ENCODE measurements at regions not wholly inside any gene's neighbourhood (a gene's known extent, or its start where the extent isn't known, plus 50 kb on each side); places are given as distances from the start of the nearest gene placed in this dataset.

DNA sequence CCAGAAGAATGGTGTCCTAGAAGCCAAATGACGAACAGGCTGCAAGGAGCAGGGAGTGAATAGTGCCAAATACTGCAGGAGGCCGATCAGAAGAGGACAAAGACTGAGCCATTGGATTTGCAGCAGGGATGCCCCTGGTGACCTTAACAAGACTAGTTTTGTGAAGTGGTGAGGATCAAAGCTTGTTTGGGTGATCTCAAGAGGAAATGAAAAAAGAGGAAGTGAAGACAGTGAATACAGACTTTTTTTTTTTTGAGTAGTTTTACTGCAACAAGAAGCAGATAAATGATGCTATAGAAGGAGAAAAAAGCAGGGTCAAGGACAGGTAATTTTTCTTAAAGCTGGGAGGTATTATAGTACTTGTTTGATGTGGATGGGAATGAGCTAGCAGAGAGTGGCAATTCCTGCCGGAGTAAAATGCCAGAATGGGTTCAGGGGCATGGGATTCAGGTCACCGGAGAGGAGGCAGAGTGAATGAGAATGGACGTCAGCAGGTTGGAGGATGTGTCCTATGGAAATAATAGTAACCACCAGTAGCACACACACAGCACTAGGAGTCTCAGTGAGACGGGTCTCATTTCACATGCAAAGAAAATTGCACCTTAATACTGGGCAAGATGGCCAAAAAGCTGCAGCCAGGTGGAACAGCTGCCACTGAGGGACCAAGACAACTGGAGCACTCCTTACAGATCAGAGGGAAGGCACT, 345.8 kb upstream of the CCDC196 start:
- Mint-ChIP-seq H3K4me1 (ENCODE audit: low read depth) (no peaks in the 10 kb centered on the region), H3K36me3 (no peaks in the 10 kb centered on the region), H3K27me3 (peaks cover 8% of the 10 kb centered on the region), H3K27ac (no peak overlapping the region), H3K4me3 (no peak overlapping the region), H3K9me3 (no peaks in the 10 kb centered on the region)
- intact Hi-C loops (cut with micrococcal nuclease): no loop called here
- CTCF ChIA-PET: no interaction called here
- POLR2A ChIA-PET: interaction anchor here (0.7 kb wide), 2 partner anchors 10 to 71 kb away, joined by 3 read pairs; no protein-coding TSS in a partner anchor
- no peak for DNase-seq

DNA sequence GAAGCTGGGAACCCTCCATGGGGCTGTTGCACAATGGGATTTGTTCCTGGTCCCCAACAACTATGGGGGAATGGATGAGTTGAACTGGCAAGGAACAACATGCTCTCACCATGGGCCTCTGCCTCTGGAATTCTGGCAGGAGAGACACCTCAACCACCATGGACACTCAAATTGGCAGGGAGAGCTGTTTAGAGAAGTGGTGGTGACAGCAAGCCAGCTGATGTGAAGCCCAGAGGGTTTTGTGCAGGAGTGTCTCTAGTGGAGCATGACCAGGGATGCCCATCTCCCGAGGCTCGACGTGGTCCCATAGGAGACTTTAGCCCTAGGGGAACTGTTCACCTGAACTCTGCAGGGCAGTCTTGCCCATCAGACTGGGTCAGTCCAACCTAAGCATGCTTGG, 345.2 kb upstream of the CCDC196 start:
- CTCF ChIA-PET: no interaction called here
- peaks cover 8% of the 10 kb centered on the region for H3K27me3 Mint-ChIP-seq

GRCh38 chr14:66141733-66142132, 344.4 kb upstream of the CCDC196 start:
- Mint-ChIP-seq H3K4me3 (no peak overlapping the region), H3K27ac (no peak overlapping the region), H3K4me1 (ENCODE audit: low read depth) (no peaks in the 10 kb centered on the region), H3K36me3 (no peaks in the 10 kb centered on the region), H3K27me3 (peaks cover 10% of the 10 kb centered on the region), H3K9me3 (no peaks in the 10 kb centered on the region)
- intact Hi-C loops (cut with micrococcal nuclease): no loop called here
- no peak for DNase-seq
- POLR2A ChIA-PET: no interaction called here
- CTCF ChIA-PET: no interaction called here

More for the DNA sequence above, 345.2 kb upstream of the CCDC196 start:
- H3K9me3 Mint-ChIP-seq: no peaks in the 10 kb centered on the region
- intact Hi-C loops (cut with micrococcal nuclease): no loop called here
- DNase-seq: no peak
- no peaks in the 10 kb centered on the region for H3K36me3 Mint-ChIP-seq
- H3K27ac Mint-ChIP-seq: no peak overlapping the region
- no peaks in the 10 kb centered on the region for H3K4me1 Mint-ChIP-seq (ENCODE audit: low read depth)
- no peak overlapping the region for H3K4me3 Mint-ChIP-seq
- POLR2A ChIA-PET: interaction anchor here (0.5 to 0.7 kb wide), 2 partner anchors 72 to 1106 kb away, joined by 3 to 5 read pairs; no protein-coding TSS in a partner anchor

GRCh38 chr14:66143387-66144112, 342.6 kb upstream of the CCDC196 start:
- Mint-ChIP-seq H3K4me1 (ENCODE audit: low read depth) (no peaks in the 10 kb centered on the region), H3K36me3 (no peaks in the 10 kb centered on the region), H3K4me3 (no peak overlapping the region), H3K9me3 (no peaks in the 10 kb centered on the region), H3K27me3 (peaks cover 10% of the 10 kb centered on the region), H3K27ac (no peak overlapping the region)
- intact Hi-C loops (cut with micrococcal nuclease): no loop called here
- POLR2A ChIA-PET: no interaction called here
- CTCF ChIA-PET: no interaction called here
- DNase-seq: no peak

DNA sequence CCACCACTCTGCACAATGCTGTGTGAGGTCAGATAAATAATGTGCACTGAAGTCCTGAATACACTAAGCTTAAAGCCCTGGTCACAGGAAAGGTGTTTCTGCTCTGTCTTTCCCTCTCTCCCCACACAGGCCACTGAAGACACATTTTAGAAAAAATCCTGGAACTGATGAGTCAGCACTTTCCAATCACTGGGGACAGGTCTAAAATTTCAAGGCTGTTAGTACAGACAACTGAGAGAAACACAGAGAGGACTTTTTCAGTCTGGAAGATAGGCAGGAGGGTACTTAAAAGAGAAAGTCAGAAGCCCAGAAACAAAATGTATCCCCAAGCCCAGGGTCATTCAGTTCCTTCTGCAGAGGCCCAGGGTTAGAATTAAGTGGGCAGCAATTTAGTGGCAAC, 333.9 kb upstream of the CCDC196 start:
- ChIA-PET POLR2A (no interaction called here), CTCF (interaction anchor here (0.7 kb wide), 1 partner anchor 69 kb away, joined by 4 read pairs; no protein-coding TSS in a partner anchor)
- intact Hi-C loops (cut with micrococcal nuclease): no loop called here
- Mint-ChIP-seq H3K9me3 (no peaks in the 10 kb centered on the region), H3K36me3 (no peaks in the 10 kb centered on the region), H3K27me3 (no peaks in the 10 kb centered on the region), H3K27ac (no peak overlapping the region), H3K4me3 (no peak overlapping the region), H3K4me1 (ENCODE audit: low read depth) (no peaks in the 10 kb centered on the region)
- DNase-seq: no peak

- ChIA-PET CTCF (no interaction called here), POLR2A (no interaction called here)
- Mint-ChIP-seq H3K9me3 (no peaks in the 10 kb centered on the region), H3K4me1 (ENCODE audit: low read depth) (no peaks in the 10 kb centered on the region), H3K36me3 (no peaks in the 10 kb centered on the region), H3K27me3 (no peaks in the 10 kb centered on the region), H3K4me3 (no peak overlapping the region), H3K27ac (no peak overlapping the region)
- intact Hi-C loops (cut with micrococcal nuclease): no loop called here
- DNase-seq: no peak
These were observed 333.4 kb upstream of the CCDC196 start for GRCh38 chr14:66152747-66153146.

DNA sequence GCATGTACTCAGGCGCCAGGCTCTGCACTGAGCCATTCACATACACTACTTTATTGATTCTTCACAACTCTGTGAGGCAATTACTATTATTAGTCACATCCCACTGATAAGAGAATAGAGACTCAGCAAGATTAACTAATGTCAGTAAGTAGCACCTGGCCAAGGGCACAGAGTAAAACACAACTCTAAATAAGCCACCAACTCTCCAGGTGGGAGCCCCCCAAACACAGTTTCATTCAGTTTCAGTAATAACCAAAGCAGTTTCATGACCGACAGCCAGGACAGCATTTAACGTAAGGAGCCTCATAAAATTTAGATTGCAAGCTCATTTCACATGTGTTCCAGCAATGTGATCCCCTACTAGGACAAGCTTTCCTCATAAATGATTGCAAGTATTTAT, 323.1 kb upstream of the CCDC196 start:
- POLR2A ChIA-PET: no interaction called here
- H3K27ac Mint-ChIP-seq: no peak overlapping the region
- H3K36me3 Mint-ChIP-seq: no peaks in the 10 kb centered on the region
- peaks cover 7% of the 10 kb centered on the region for H3K27me3 Mint-ChIP-seq
- CTCF ChIA-PET: no interaction called here
- no peaks in the 10 kb centered on the region for H3K4me1 Mint-ChIP-seq (ENCODE audit: low read depth)
- intact Hi-C loops (cut with micrococcal nuclease): no loop called here
- no peak for DNase-seq
- H3K4me3 Mint-ChIP-seq: no peak overlapping the region
- H3K9me3 Mint-ChIP-seq: no peaks in the 10 kb centered on the region

- H3K4me1 Mint-ChIP-seq (ENCODE audit: low read depth): no peaks in the 10 kb centered on the region
- peaks cover 9% of the 10 kb centered on the region for H3K27me3 Mint-ChIP-seq
- POLR2A ChIA-PET: no interaction called here
- no peak overlapping the region for H3K27ac Mint-ChIP-seq
- intact Hi-C loops (cut with micrococcal nuclease): no loop called here
- DNase-seq: no peak
- no peak overlapping the region for H3K4me3 Mint-ChIP-seq
- CTCF ChIA-PET: no interaction called here
- no peaks in the 10 kb centered on the region for H3K36me3 Mint-ChIP-seq
- H3K9me3 Mint-ChIP-seq: no peaks in the 10 kb centered on the region
These were observed 320.8 kb upstream of the CCDC196 start for GRCh38 chr14:66165337-66165736.

DNA sequence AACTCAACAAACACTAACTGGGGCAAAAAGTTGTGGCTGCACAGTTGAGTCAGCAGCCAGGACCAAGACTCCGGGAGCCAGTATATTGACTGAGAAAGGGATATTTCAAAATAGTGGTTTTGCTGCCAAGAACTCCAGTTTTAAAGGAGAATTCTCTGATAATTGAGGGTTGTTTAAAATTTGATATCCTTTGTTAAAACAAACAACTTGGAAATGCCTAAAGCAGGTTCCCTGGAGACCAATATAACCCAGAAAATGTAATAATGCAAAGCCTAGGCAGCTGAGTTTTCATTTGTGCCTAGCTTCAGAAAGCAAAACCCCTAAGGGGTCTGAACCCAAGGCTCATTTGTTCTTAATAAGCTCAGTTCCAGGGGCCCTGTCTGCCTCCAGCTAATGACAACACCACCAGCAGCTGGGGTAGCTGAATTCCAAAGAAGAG, 311.7 kb upstream of the CCDC196 start:
- POLR2A ChIA-PET: no interaction called here
- H3K4me1 Mint-ChIP-seq (ENCODE audit: low read depth): no peaks in the 10 kb centered on the region
- CTCF ChIA-PET: no interaction called here

GRCh38 chr14:66177935-66178334, 308.2 kb upstream of the CCDC196 start:
- H3K9me3 Mint-ChIP-seq: no peaks in the 10 kb centered on the region
- no peak overlapping the region for H3K4me3 Mint-ChIP-seq
- peaks cover 6% of the 10 kb centered on the region for H3K27me3 Mint-ChIP-seq
- no peak overlapping the region for H3K27ac Mint-ChIP-seq
- intact Hi-C loops (cut with micrococcal nuclease): no loop called here
- no peaks in the 10 kb centered on the region for H3K4me1 Mint-ChIP-seq (ENCODE audit: low read depth)
- ChIA-PET POLR2A (no interaction called here), CTCF (no interaction called here)
- H3K36me3 Mint-ChIP-seq: no peaks in the 10 kb centered on the region
- no peak for DNase-seq

More for the DNA sequence above, 311.7 kb upstream of the CCDC196 start:
- intact Hi-C loops (cut with micrococcal nuclease): no loop called here
- H3K4me3 Mint-ChIP-seq: no peak overlapping the region
- H3K9me3 Mint-ChIP-seq: no peaks in the 10 kb centered on the region
- peaks cover 9% of the 10 kb centered on the region for H3K27me3 Mint-ChIP-seq
- no peak for DNase-seq
- H3K27ac Mint-ChIP-seq: no peak overlapping the region
- H3K36me3 Mint-ChIP-seq: no peaks in the 10 kb centered on the region

GRCh38 chr14:66196670-66197069, 289.5 kb upstream of the CCDC196 start:
- H3K9me3 Mint-ChIP-seq: peaks cover 1% of the 10 kb centered on the region
- DNase-seq: no peak
- H3K27ac Mint-ChIP-seq: no peak overlapping the region
- peaks cover 10% of the 10 kb centered on the region for H3K27me3 Mint-ChIP-seq
- intact Hi-C loops (cut with micrococcal nuclease): no loop called here
- H3K4me3 Mint-ChIP-seq: no peak overlapping the region
- H3K4me1 Mint-ChIP-seq (ENCODE audit: low read depth): no peaks in the 10 kb centered on the region
- POLR2A ChIA-PET: no interaction called here
- CTCF ChIA-PET: no interaction called here
- peaks cover 9% of the 10 kb centered on the region for H3K36me3 Mint-ChIP-seq

GRCh38 chr14:66197276-66197675, 288.9 kb upstream of the CCDC196 start:
- intact Hi-C loops (cut with micrococcal nuclease): no loop called here
- no peak overlapping the region for H3K27ac Mint-ChIP-seq
- POLR2A ChIA-PET: no interaction called here
- no peak for DNase-seq
- H3K36me3 Mint-ChIP-seq: peaks cover 9% of the 10 kb centered on the region
- H3K9me3 Mint-ChIP-seq: peaks cover 2% of the 10 kb centered on the region
- no peak overlapping the region for H3K4me3 Mint-ChIP-seq
- H3K4me1 Mint-ChIP-seq (ENCODE audit: low read depth): no peaks in the 10 kb centered on the region
- peaks cover 11% of the 10 kb centered on the region for H3K27me3 Mint-ChIP-seq
- CTCF ChIA-PET: no interaction called here

DNA sequence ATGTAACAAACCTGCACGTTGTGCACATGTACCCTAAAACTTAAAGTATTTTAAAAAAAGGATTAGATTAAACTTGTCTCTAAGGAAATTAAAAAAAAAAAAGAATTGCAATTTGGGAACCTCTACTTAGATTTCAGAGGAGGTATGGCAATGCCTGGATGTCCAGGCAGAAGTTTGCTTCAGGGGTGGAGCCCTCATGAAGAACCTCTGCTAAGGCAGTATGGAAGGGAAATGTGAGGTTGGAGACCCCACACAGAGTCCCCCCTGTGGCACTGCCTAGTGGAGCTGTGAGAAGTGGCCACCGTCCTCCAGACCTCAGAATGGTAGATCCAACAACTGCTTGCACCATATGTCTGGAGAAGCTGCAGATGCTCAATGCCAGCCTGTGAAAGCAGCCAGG, 279.6 kb upstream of the CCDC196 start:
- peaks cover 5% of the 10 kb centered on the region for H3K36me3 Mint-ChIP-seq
- H3K4me3 Mint-ChIP-seq: no peak overlapping the region
- H3K27me3 Mint-ChIP-seq: peaks cover 3% of the 10 kb centered on the region

More for the DNA sequence above, 279.6 kb upstream of the CCDC196 start:
- Mint-ChIP-seq H3K9me3 (peaks cover 27% of the 10 kb centered on the region), H3K27ac (no peak overlapping the region), H3K4me1 (ENCODE audit: low read depth) (no peaks in the 10 kb centered on the region)
- CTCF ChIA-PET: no interaction called here
- peak; percentile 10 for DNase-seq
- POLR2A ChIA-PET: no interaction called here
- intact Hi-C loops (cut with micrococcal nuclease): no loop called here
